D341Med (cell line): ENCODE measurements at regions not wholly inside any gene's neighbourhood (a gene's known extent, or its start where the extent isn't known, plus 50 kb on each side); places are given as distances from the start of the nearest gene placed in this dataset.

Experiments
- DNase-seq: peaks from one replicate; pipeline ENCODE4 v3.0.0; 2012; ENCODE audit warnings: low spot score

GRCh38 chr21:41589620-41590175, 81.7 kb upstream of the TMPRSS2 start:
- no peak for DNase-seq

- DNase-seq: no peak
These were observed 81.2 kb upstream of the TMPRSS2 start for GRCh38 chr21:41589131-41589530.

- DNase-seq: no peak
These were observed 77.4 kb upstream of the TMPRSS2 start for GRCh38 chr21:41585199-41585994.

GRCh38 chr21:41584603-41585176, 76.7 kb upstream of the TMPRSS2 start:
- no peak for DNase-seq

GRCh38 chr21:41583274-41583790, 75.4 kb upstream of the TMPRSS2 start:
- no peak for DNase-seq

- DNase-seq: no peak
These were observed 74.9 kb upstream of the TMPRSS2 start for GRCh38 chr21:41582866-41583265.

GRCh38 chr21:41582298-41582840, 74.4 kb upstream of the TMPRSS2 start:
- DNase-seq: no peak

- DNase-seq: no peak
These were observed 73.8 kb upstream of the TMPRSS2 start for GRCh38 chr21:41581592-41582228.

GRCh38 chr21:41580758-41581554, 73.0 kb upstream of the TMPRSS2 start:
- no peak for DNase-seq

GRCh38 chr21:41579692-41580091, 71.7 kb upstream of the TMPRSS2 start:
- no peak for DNase-seq

GRCh38 chr21:41578716-41579115, 70.8 kb upstream of the TMPRSS2 start:
- DNase-seq: no peak

GRCh38 chr21:41578083-41578482, 70.1 kb upstream of the TMPRSS2 start:
- no peak for DNase-seq

GRCh38 chr21:41576013-41576615, 68.2 kb upstream of the TMPRSS2 start:
- DNase-seq: no peak

GRCh38 chr21:41573902-41574690, 66.1 kb upstream of the TMPRSS2 start:
- DNase-seq: no peak

GRCh38 chr21:41571938-41572510, 64.1 kb upstream of the TMPRSS2 start:
- DNase-seq: no peak

GRCh38 chr21:41570791-41571355, 62.9 kb upstream of the TMPRSS2 start:
- no peak for DNase-seq

GRCh38 chr21:41568606-41569385, 60.8 kb upstream of the TMPRSS2 start:
- DNase-seq: no peak

GRCh38 chr21:41567901-41568510, 60.0 kb upstream of the TMPRSS2 start:
- DNase-seq: no peak
